Prostate gland (tissue), 2 donors: ENCODE measurements at regions not wholly inside any gene's neighbourhood (a gene's known extent, or its start where the extent isn't known, plus 50 kb on each side); places are given as distances from the start of the nearest gene placed in this dataset.

Source experiments
- CTCF ChIP-seq, 4 experiments: fragments of 200-600 bp in 2 of 4; fragments of 450-650 bp in 2 of 4; sonication (generic) in 2 of 4; IDR thresholded peaks; 1 replicate in 3 of 4; 2 replicates in 1 of 4; pipeline ENCODE4 v1.5.1; 2016 to 2019; ENCODE audit warnings: antibody characterized with exemption in 4 of 4, mild to moderate bottlenecking in 2 of 4, moderate library complexity in 2 of 4
- POLR2A ChIP-seq: fragments of 450-650 bp; IDR thresholded peaks from one replicate; pipeline ENCODE4 v1.6.1; 2016; ENCODE audit warnings: antibody characterized with exemption, mild to moderate bottlenecking
- POLR2AphosphoS5 ChIP-seq: sonication (generic); formaldehyde crosslinking; IDR thresholded peaks from one replicate; pipeline ENCODE4 v1.6.1; 2017; ENCODE audit warnings: antibody characterized with exemption

DNA sequence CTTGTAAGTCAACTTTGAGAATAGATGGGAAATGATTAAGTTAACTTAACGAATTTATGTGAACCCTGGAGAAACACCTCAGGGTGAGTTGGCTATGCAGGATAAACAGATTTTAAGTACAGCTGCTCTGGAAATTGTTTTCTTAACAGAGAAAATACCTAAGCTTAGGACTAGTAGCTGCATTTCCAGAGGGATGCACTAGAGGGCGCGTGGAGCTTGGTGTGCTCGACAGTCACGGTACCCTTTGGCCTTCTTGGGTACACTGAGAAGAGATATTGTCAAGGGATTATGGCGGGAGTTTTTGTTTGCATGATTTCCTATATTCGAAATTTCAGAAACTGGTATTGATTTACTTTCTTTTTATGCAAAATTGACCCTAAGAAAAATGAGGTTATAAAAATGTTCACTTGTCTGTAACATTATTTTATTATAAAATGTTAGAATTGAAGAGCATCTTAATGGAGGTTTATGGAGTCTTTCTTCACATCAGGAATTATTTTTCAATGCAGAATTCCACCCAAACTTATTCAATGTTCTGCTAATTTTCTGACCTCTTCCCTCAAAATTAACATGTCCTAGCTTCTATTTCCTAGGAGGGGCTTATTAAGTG is 58.4 kb upstream of the MYO3A start:
- peak; percentile 33 to 60 (median 50) for TF ChIP-seq CTCF (IDR thresholded peaks at IDR 0.05)
- no peak for TF ChIP-seq POLR2AphosphoS5
- no peak for TF ChIP-seq POLR2A
